GM23248 (cell line): ENCODE measurements at regions not wholly inside any gene's neighbourhood (a gene's known extent, or its start where the extent isn't known, plus 50 kb on each side); places are given as distances from the start of the nearest gene placed in this dataset.

Source experiments
- EZH2 ChIP-seq: fragments of 200-600 bp; sonication (generic); IDR thresholded peaks from 2 replicates; pipeline ENCODE4 v1.6.1; 2018; ENCODE audit warnings: antibody characterized with exemption, mild to moderate bottlenecking; ENCODE audit not compliant: insufficient read depth, poor library complexity, severe bottlenecking
- EZH2phosphoT487 ChIP-seq: fragments of 200-600 bp; sonication (generic); IDR thresholded peaks from 2 replicates; pipeline ENCODE4 v1.6.1; 2018; ENCODE audit warnings: antibody characterized with exemption, moderate library complexity, mild to moderate bottlenecking, low read depth; ENCODE audit not compliant: insufficient read depth

- TF ChIP-seq EZH2, result no peak
- no peak for TF ChIP-seq EZH2phosphoT487
Measured at GRCh38 chr5:103433211-103433610, 129.4 kb downstream of the NUDT12 start.
